Lower leg skin (tissue), 3 donors: ENCODE measurements at regions not wholly inside any gene's neighbourhood (a gene's known extent, or its start where the extent isn't known, plus 50 kb on each side); places are given as distances from the start of the nearest gene placed in this dataset.

ENCODE experiments used
- CTCF ChIP-seq, 3 donors: fragments of 450-650 bp; IDR thresholded peaks; one replicate each; pipeline ENCODE4 v1.5.1; 2016; ENCODE audit warnings: antibody characterized with exemption in 3 of 3, mild to moderate bottlenecking in 3 of 3, moderate library complexity in 2 of 3
- POLR2A ChIP-seq, 2 donors: fragments of 450-650 bp; IDR thresholded peaks; one replicate each; pipeline ENCODE4 v1.6.1; 2016 to 2017; ENCODE audit warnings: antibody characterized with exemption in 2 of 2, mild to moderate bottlenecking in 1 of 2, moderate library complexity in 1 of 2

- TF ChIP-seq POLR2A (IDR thresholded peaks at IDR 0.05) = no peak
- no peak for TF ChIP-seq CTCF (IDR thresholded peaks at IDR 0.05)
These were observed 1102.6 kb upstream of the PIK3C3 start for GRCh38 chr18:40852406-40852805.
